ENCODE measurements at regions not wholly inside any gene's neighbourhood (a gene's known extent, or its start where the extent isn't known, plus 50 kb on each side); places are given as distances from the start of the nearest gene placed in this dataset.

GRCh38 chr4:100106982-100107381 is 83.3 kb downstream of the DDIT4L start:
- no peak for TF ChIP-seq REST (tag by site-specific recombination; IDR thresholded peaks at IDR 0.05)
- no peak for TF ChIP-seq ZNF280C (tag by site-specific recombination; IDR thresholded peaks at IDR 0.05)
- no peak for TF ChIP-seq CTCF (tag by site-specific recombination; IDR thresholded peaks at IDR 0.05)
- TF ChIP-seq ZSCAN18 (tag by site-specific recombination; IDR thresholded peaks at IDR 0.05) = no peak
- TF ChIP-seq ZNF292 (tag by site-specific recombination; IDR thresholded peaks at IDR 0.05; ENCODE audit: borderline replicate concordance, low read depth) = no peak
- no peak for TF ChIP-seq ZNF488 (tag by site-specific recombination; IDR thresholded peaks at IDR 0.05)

All from HEK293 (cell line).